ENCODE measurements at regions not wholly inside any gene's neighbourhood (a gene's known extent, or its start where the extent isn't known, plus 50 kb on each side); places are given as distances from the start of the nearest gene placed in this dataset.
"Not testable (repeated sequence)": the region's sequence is repeated elsewhere in the genome, so short reads cannot be mapped to it uniquely, and the experiment has no call there.

GRCh38 chr11:116326146-116326545 lies 446.6 kb downstream of the BUD13 start:
- DNase-seq, result no peak

GRCh38 chr11:116325247-116325646 lies 447.5 kb downstream of the BUD13 start:
- DNase-seq, result no peak

GRCh38 chr11:116324077-116324476 lies 448.7 kb downstream of the BUD13 start:
- not testable (repeated sequence) for DNase-seq

GRCh38 chr11:116317212-116317611 lies 455.6 kb downstream of the BUD13 start:
- DNase-seq, result no peak

- no peak for DNase-seq
Observed at GRCh38 chr11:116314006-116314405, 458.8 kb downstream of the BUD13 start.

GRCh38 chr11:116312570-116313391 lies 460.0 kb downstream of the BUD13 start:
- no peak for DNase-seq

- DNase-seq, result no peak
Observed at GRCh38 chr11:116311206-116311605, 461.6 kb downstream of the BUD13 start.

- no peak for DNase-seq
Observed at GRCh38 chr11:116310698-116311097, 462.1 kb downstream of the BUD13 start.

GRCh38 chr11:116310226-116310625 lies 462.6 kb downstream of the BUD13 start:
- no peak for DNase-seq

GRCh38 chr11:116309446-116309845 lies 463.3 kb downstream of the BUD13 start:
- no peak for DNase-seq

- DNase-seq, result no peak
Observed at GRCh38 chr11:116302756-116303155, 470.0 kb downstream of the BUD13 start.

- DNase-seq, result no peak
Observed at GRCh38 chr11:116301141-116301540, 471.6 kb downstream of the BUD13 start.

GRCh38 chr11:116300232-116300631 lies 472.6 kb downstream of the BUD13 start:
- no peak for DNase-seq

- DNase-seq, result no peak
Observed at GRCh38 chr11:116294630-116295029, 478.2 kb downstream of the BUD13 start.

GRCh38 chr11:116287866-116288265 lies 484.9 kb downstream of the BUD13 start:
- DNase-seq, result no peak

- no peak for DNase-seq
Observed at GRCh38 chr11:116285026-116285425, 487.8 kb downstream of the BUD13 start.

GRCh38 chr11:116283300-116283699 lies 489.5 kb downstream of the BUD13 start:
- DNase-seq, result no peak

GRCh38 chr11:116282481-116282880 lies 490.3 kb downstream of the BUD13 start:
- DNase-seq, result no peak

- no peak for DNase-seq
Observed at GRCh38 chr11:116281173-116282160, 491.3 kb downstream of the BUD13 start.

- DNase-seq, result no peak
Observed at GRCh38 chr11:116279511-116279910, 493.3 kb downstream of the BUD13 start.

- no peak for DNase-seq
Observed at GRCh38 chr11:116278076-116278475, 494.7 kb downstream of the BUD13 start.

GRCh38 chr11:116276051-116277044 lies 496.4 kb downstream of the BUD13 start:
- DNase-seq, result no peak

Data from HCEC 1CT (cell line).